H1 (cell line): ENCODE measurements at regions not wholly inside any gene's neighbourhood (a gene's known extent, or its start where the extent isn't known, plus 50 kb on each side); places are given as distances from the start of the nearest gene placed in this dataset.

Source experiments
- CTCF ChIA-PET: fragments of 300-600 bp; sonication (Branson Sonifier 250); formaldehyde crosslinking; loops from one replicate; lab custom pipeline; 2021; ENCODE audit not compliant: partially characterized antibody; lab: Charles Lee
- POLR2A ChIA-PET: fragments of 300-600 bp; sonication (Branson Sonifier 250); formaldehyde crosslinking; loops from one replicate; lab custom pipeline; 2021; ENCODE audit warnings: inconsistent platforms; ENCODE audit not compliant: partially characterized antibody; lab: Charles Lee
- DNase-seq, 2 experiments: peaks; one replicate each; pipeline versions ENCODE4 v3.0.0 to v3.0.0-alpha.2; 2010 to 2022; ENCODE audit warnings: low spot score in 2 of 2, low read depth in 1 of 2, mixed read lengths in 1 of 2
- FAIRE-seq: peaks from 2 replicates; lab custom pipeline; 2011; peaks lifted over from hg19 to GRCh38; lab: Jason Lieb, UNC
- H2AFZ ChIP-seq: 2 replicates; pipeline ENCODE4 v1.8.1; 2012; ENCODE audit warnings: low read length, inconsistent platforms
- H2AK5ac ChIP-seq: 2 replicates; pipeline ENCODE4 v1.6.1; 2013; ENCODE audit warnings: low read depth, low read length
- H2BK120ac ChIP-seq: replicated peaks from 2 replicates; pipeline ENCODE3; 2013; ENCODE audit warnings: low read depth, low read length, inconsistent platforms
- H2BK12ac ChIP-seq: 2 replicates; pipeline ENCODE4 v1.6.1; 2013; ENCODE audit warnings: low read depth, low read length
- H2BK15ac ChIP-seq: 2 replicates; pipeline ENCODE4 v1.6.1; 2013; ENCODE audit warnings: low read length
- H2BK20ac ChIP-seq: 2 replicates; pipeline ENCODE4 v1.6.1; 2013; ENCODE audit warnings: low read length
- H2BK5ac ChIP-seq: 2 replicates; pipeline ENCODE4 v1.6.1; 2013; ENCODE audit warnings: low read depth, low read length
- H3K14ac ChIP-seq: 2 replicates; pipeline ENCODE4 v1.6.1; 2013; ENCODE audit warnings: inconsistent platforms; ENCODE audit not compliant: insufficient read length
- H3K18ac ChIP-seq: 2 replicates; pipeline ENCODE4 v1.6.1; 2013; ENCODE audit warnings: low read length; ENCODE audit errors: extremely low read depth
- H3K23ac ChIP-seq: 2 replicates; pipeline ENCODE4 v1.6.1; 2013; ENCODE audit warnings: inconsistent platforms; ENCODE audit not compliant: insufficient read length
- H3K23me2 ChIP-seq: 2 replicates; pipeline ENCODE4 v1.6.1; 2013; ENCODE audit warnings: low read depth, low read length
- H3K27ac ChIP-seq: 2 replicates; pipeline ENCODE4 v1.6.1; 2011; ENCODE audit warnings: low read depth, low read length, inconsistent platforms
- H3K27me3 ChIP-seq, 4 experiments: replicated peaks in 1 of 4; 1 replicate in 1 of 4; 2 replicates in 3 of 4; pipeline versions ENCODE4 v1.6.1 to v1.8.1; 2011 to 2013; ENCODE audit warnings: low read length in 3 of 4, mild to moderate bottlenecking in 3 of 4, inconsistent platforms in 2 of 4, mixed read lengths in 2 of 4, moderate library complexity in 1 of 4; ENCODE audit not compliant: control insufficient read depth in 3 of 4, insufficient read depth in 3 of 4; ENCODE audit errors: extremely low read depth in 1 of 4
- H3K36me3 ChIP-seq, 4 experiments: 2 replicates each; pipeline versions ENCODE4 v1.6.1 to v1.8.1; 2011 to 2013; ENCODE audit warnings: mild to moderate bottlenecking in 4 of 4, low read length in 3 of 4, moderate library complexity in 2 of 4, control low read depth in 1 of 4, inconsistent platforms in 1 of 4; ENCODE audit not compliant: insufficient read depth in 4 of 4, control insufficient read depth in 2 of 4
- H3K4ac ChIP-seq: replicated peaks from 2 replicates; pipeline ENCODE3; 2013; ENCODE audit warnings: low read length, low read depth, mixed read lengths, inconsistent platforms; ENCODE audit not compliant: insufficient read length
- H3K4me1 ChIP-seq, 4 experiments: replicated peaks in 1 of 4; 1 replicate in 1 of 4; 2 replicates in 3 of 4; pipeline versions ENCODE4 v1.6.1 to v1.8.1; 2011 to 2013; ENCODE audit warnings: low read length in 3 of 4, inconsistent platforms in 2 of 4, mixed read lengths in 1 of 4; ENCODE audit not compliant: insufficient read depth in 4 of 4, control insufficient read depth in 3 of 4
- H3K4me2 ChIP-seq, 2 experiments: 2 replicates each; pipeline versions ENCODE4 v1.6.1 to v1.8.1; 2011 to 2013; ENCODE audit warnings: low read depth in 2 of 2, low read length in 2 of 2, control low read depth in 1 of 2, inconsistent platforms in 1 of 2, mild to moderate bottlenecking in 1 of 2; ENCODE audit not compliant: insufficient read depth in 1 of 2
- H3K4me3 ChIP-seq, 4 experiments: fragments of 200-600, 300-600 bp in 1 of 4; sonication (generic), shearing (Covaris generic), sonication (Bioruptor Twin) in 1 of 4; 2 replicates each; pipeline versions ENCODE4 v1.5.1 to v1.8.1; 2011 to 2016; ENCODE audit warnings: low read length in 4 of 4, low read depth in 3 of 4, control low read depth in 2 of 4, inconsistent platforms in 2 of 4, mild to moderate bottlenecking in 2 of 4, mixed read lengths in 1 of 4, moderate library complexity in 1 of 4; ENCODE audit not compliant: insufficient read depth in 2 of 4; ENCODE audit errors: extremely low read depth in 1 of 4
- H3K56ac ChIP-seq: replicated peaks from 2 replicates; pipeline ENCODE3; 2013; ENCODE audit warnings: low read depth, mild to moderate bottlenecking, mixed read lengths, low read length, inconsistent platforms; ENCODE audit not compliant: insufficient read length
- H3K79me1 ChIP-seq: 2 replicates; pipeline ENCODE4 v1.6.1; 2013; ENCODE audit warnings: low read depth, low read length, control low read depth
- H3K79me2 ChIP-seq, 2 experiments: 2 replicates each; pipeline versions ENCODE4 v1.6.1 to v1.8.1; 2012 to 2013; ENCODE audit warnings: low read length in 2 of 2, mild to moderate bottlenecking in 2 of 2, inconsistent platforms in 1 of 2; ENCODE audit not compliant: insufficient read depth in 2 of 2, control insufficient read depth in 1 of 2
- H3K9ac ChIP-seq, 4 experiments: replicated peaks in 1 of 4; 1 replicate in 1 of 4; 2 replicates in 3 of 4; pipeline versions ENCODE4 v1.6.1 to v1.8.1; 2011 to 2013; ENCODE audit warnings: low read depth in 3 of 4, low read length in 3 of 4, control low read depth in 2 of 4, mild to moderate bottlenecking in 2 of 4, moderate library complexity in 2 of 4, inconsistent platforms in 1 of 4; ENCODE audit errors: extremely low read depth in 1 of 4
- H3K9me3 ChIP-seq, 2 experiments: 2 replicates each; pipeline versions ENCODE4 v1.6.1 to v1.8.1; 2012 to 2013; ENCODE audit warnings: mild to moderate bottlenecking in 2 of 2, moderate library complexity in 2 of 2, control low read depth in 1 of 2, inconsistent platforms in 1 of 2, low read depth in 1 of 2, low read length in 1 of 2, mixed read lengths in 1 of 2; ENCODE audit not compliant: insufficient read depth in 2 of 2
- H4K20me1 ChIP-seq, 2 experiments: replicated peaks in 1 of 2; 2 replicates each; pipeline versions ENCODE3 to v1.8.1; 2011 to 2013; ENCODE audit warnings: inconsistent platforms in 2 of 2, low read length in 2 of 2, mild to moderate bottlenecking in 1 of 2; ENCODE audit not compliant: insufficient read depth in 2 of 2, control insufficient read depth in 1 of 2
- H4K5ac ChIP-seq: 2 replicates; pipeline ENCODE4 v1.6.1; 2013; ENCODE audit warnings: low read length, low read depth, mixed read lengths, inconsistent platforms; ENCODE audit not compliant: insufficient read length
- H4K8ac ChIP-seq: 2 replicates; pipeline ENCODE4 v1.8.0; 2013; ENCODE audit warnings: mild to moderate bottlenecking, moderate library complexity, low read length, inconsistent platforms; ENCODE audit not compliant: insufficient read depth; ENCODE audit errors: extremely low read depth
- H4K91ac ChIP-seq: replicated peaks from 2 replicates; pipeline ENCODE3; 2013; ENCODE audit warnings: low read length, mixed read lengths, inconsistent platforms; ENCODE audit not compliant: insufficient read length
- BCL11A ChIP-seq, 2 experiments: IDR thresholded peaks; one replicate each; pipeline ENCODE4 v1.6.1; 2011; ENCODE audit warnings: low read depth in 2 of 2, low read length in 2 of 2, mild to moderate bottlenecking in 2 of 2
- CEBPB ChIP-seq: IDR thresholded peaks from 2 replicates; pipeline ENCODE4 v1.6.1; 2012; ENCODE audit warnings: low read depth, low read length
- CHD1 ChIP-seq: IDR thresholded peaks from 2 replicates; pipeline ENCODE4 v1.6.1; 2012; ENCODE audit warnings: low read depth, low read length, improper control_type of control experiment
- CREB1 ChIP-seq: IDR thresholded peaks from 2 replicates; pipeline ENCODE4 v1.6.1; 2012; ENCODE audit warnings: inconsistent platforms
- GABPA ChIP-seq: IDR thresholded peaks from 2 replicates; pipeline ENCODE4 v1.6.1; 2011; ENCODE audit warnings: mild to moderate bottlenecking, low read length, moderate library complexity, borderline replicate concordance; ENCODE audit not compliant: insufficient read depth
- HDAC2 ChIP-seq, 2 experiments: fragments of 300-600 bp in 1 of 2; sonication (generic) in 1 of 2; IDR thresholded peaks; 2 replicates each; pipeline ENCODE4 v1.6.1; 2011 to 2012; ENCODE audit warnings: low read depth in 2 of 2, low read length in 2 of 2, mild to moderate bottlenecking in 2 of 2, moderate library complexity in 2 of 2, borderline replicate concordance in 1 of 2, inconsistent platforms in 1 of 2
- HDAC6 ChIP-seq: IDR thresholded peaks from one replicate; pipeline ENCODE4 v1.7.1; 2012; ENCODE audit warnings: low read depth, mild to moderate bottlenecking, inconsistent platforms, low read length, moderate library complexity
- MAFK ChIP-seq: IDR thresholded peaks from 2 replicates; pipeline ENCODE4 v1.6.1; 2012; ENCODE audit warnings: low read depth, mild to moderate bottlenecking, improper control_type of control experiment, low read length
- NANOG ChIP-seq: IDR thresholded peaks from 2 replicates; pipeline ENCODE4 v1.6.1; 2011; ENCODE audit warnings: low read length, low read depth, mild to moderate bottlenecking, inconsistent platforms; ENCODE audit not compliant: insufficient read depth, poor library complexity, severe bottlenecking
- SIN3A ChIP-seq, 2 experiments: IDR thresholded peaks in 1 of 2; conservative IDR thresholded peaks in 1 of 2; 2 replicates each; pipeline ENCODE4 v1.6.1; 2011 to 2012; ENCODE audit warnings: low read length in 2 of 2, improper control_type of control experiment in 1 of 2, low read depth in 1 of 2, mild to moderate bottlenecking in 1 of 2
- TBP ChIP-seq: IDR thresholded peaks from 2 replicates; pipeline ENCODE4 v1.6.1; 2011; ENCODE audit warnings: low read depth, low read length, improper control_type of control experiment
- USF2 ChIP-seq: IDR thresholded peaks from 2 replicates; pipeline ENCODE4 v1.6.1; 2011; ENCODE audit warnings: low read length, improper control_type of control experiment
- WGBS, 2 experiments: shearing (Covaris generic) in 1 of 2; methylation state at CpG; one replicate each; pipeline versions ENCODE4 v1.1.6 to v1.1.7; 2013 to 2015; ENCODE audit warnings: low lambda C conversion rate in 2 of 2, mixed read lengths in 2 of 2, inconsistent platforms in 1 of 2, low coverage in 1 of 2, missing lambda C conversion rate in 1 of 2; ENCODE audit not compliant: insufficient replicate concordance in 2 of 2, insufficient coverage in 1 of 2, insufficient read length in 1 of 2; ENCODE audit errors: extremely low coverage in 1 of 2, missing lambda C conversion rate in 1 of 2; 5-methylcytosine and 5-hydroxymethylcytosine counted together

GRCh38 chr15:60121845-60122244 lies 117.7 kb downstream of the FOXB1 start:
- no peak overlapping the region for H2BK15ac ChIP-seq
- no peak overlapping the region for H3K56ac ChIP-seq
- no peak overlapping the region for H3K14ac ChIP-seq
- H4K91ac ChIP-seq = no peak overlapping the region
- H2BK20ac ChIP-seq = no peak overlapping the region
- FAIRE-seq (no peak), DNase-seq (no peak)
- H3K23me2 ChIP-seq = peaks cover 6% of the 10 kb centered on the region; the same call in 1 of the 2 replicates
- H2AFZ ChIP-seq = no peak overlapping the region
- no peaks in the 10 kb centered on the region for H3K36me3 ChIP-seq
- no peak overlapping the region for H2BK120ac ChIP-seq
- no peak overlapping the region; the same call in 1 of the 2 replicates for H2AK5ac ChIP-seq
- no peaks in the 10 kb centered on the region for H4K20me1 ChIP-seq
- H3K9ac ChIP-seq = no peak overlapping the region
- no peak overlapping the region for H3K4ac ChIP-seq
- H2BK5ac ChIP-seq = no peak overlapping the region
- H4K8ac ChIP-seq = no peak overlapping the region
- no peak overlapping the region for H4K5ac ChIP-seq
- H3K4me3 ChIP-seq = no peak overlapping the region
- no peaks in the 10 kb centered on the region for H3K9me3 ChIP-seq
- H3K27ac ChIP-seq = no peak overlapping the region
- CTCF ChIA-PET = interaction anchor here (2.4 kb wide), 1 partner anchor 13 kb away, joined by 15 read pairs; no protein-coding TSS in a partner anchor
- no peak overlapping the region for H3K23ac ChIP-seq
- 0 out of 2 replicates have a peak overlapping the region, but pooled peaks have one; percentile 22 for H2BK12ac ChIP-seq
- H3K79me1 ChIP-seq = no peaks in the 10 kb centered on the region
- 0 out of 2 replicates have a peak overlapping the region, but pooled peaks have one; percentile 4 for H3K18ac ChIP-seq
- POLR2A ChIA-PET = no interaction called here
- WGBS, 2 experiments = 91% methylated on average over 4 of the region's 4 CpGs; no CpG with 5 or more reads in 1 of the 2 experiments
- H3K4me2 ChIP-seq = no peak overlapping the region; a peak in 1 of 4 replicates
- H3K4me1 ChIP-seq = peaks cover 6 to 34% (median 23%) of the 10 kb centered on the region in 4 experiments
- no peaks in the 10 kb centered on the region for H3K79me2 ChIP-seq
- peaks cover 0 to 2% (median 0%) of the 10 kb centered on the region in 4 experiments; a peak in 3 of 7 replicates for H3K27me3 ChIP-seq
- TF ChIP-seq NANOG = no peak
- no peak for TF ChIP-seq HDAC2 (IDR thresholded peaks at IDR 0.05; ENCODE audit: borderline replicate concordance in 1 of 2, low read depth in 2 of 2, low read length in 2 of 2)
- TF ChIP-seq TBP = no peak
- no peak for TF ChIP-seq GABPA
- TF ChIP-seq MAFK = no peak
- TF ChIP-seq CEBPB = no peak
- TF ChIP-seq CREB1 = no peak
- TF ChIP-seq CHD1 = no peak
- TF ChIP-seq SIN3A (conservative IDR thresholded peaks at IDR 0.05 in 1 of 2, IDR thresholded peaks at IDR 0.05 in 1 of 2; ENCODE audit: low read depth in 1 of 2, low read length in 2 of 2) = no peak
- TF ChIP-seq BCL11A (IDR thresholded peaks at IDR 0.05; ENCODE audit: low read depth in 2 of 2, low read length in 2 of 2) = no peak
- TF ChIP-seq HDAC6 = no peak
- TF ChIP-seq USF2 = no peak
